ENCODE measurements at regions not wholly inside any gene's neighbourhood (a gene's known extent, or its start where the extent isn't known, plus 50 kb on each side); places are given as distances from the start of the nearest gene placed in this dataset.

GRCh38 chr10:18738835-18739234 is 79.6 kb downstream of the ARL5B start:
- TF ChIP-seq CTCF (IDR thresholded peaks at IDR 0.05; ENCODE audit: poor library complexity, severe bottlenecking) (no peak), RAD21 (conservative IDR thresholded peaks at IDR 0.05) (no peak), POLR2AphosphoS5 (IDR thresholded peaks at IDR 0.05) (no peak), REST (IDR thresholded peaks at IDR 0.05; ENCODE audit: borderline replicate concordance) (no peak), EZH2 (IDR thresholded peaks at IDR 0.05; ENCODE audit: borderline replicate concordance, insufficient read depth, low read length, poor library complexity, severe bottlenecking) (no peak), EP300 (conservative IDR thresholded peaks at IDR 0.05; ENCODE audit: poor library complexity, severe bottlenecking) (no peak), TAF1 (IDR thresholded peaks at IDR 0.05; ENCODE audit: low read depth) (no peak)
